ENCODE measurements at regions not wholly inside any gene's neighbourhood (a gene's known extent, or its start where the extent isn't known, plus 50 kb on each side); places are given as distances from the start of the nearest gene placed in this dataset.

DNA sequence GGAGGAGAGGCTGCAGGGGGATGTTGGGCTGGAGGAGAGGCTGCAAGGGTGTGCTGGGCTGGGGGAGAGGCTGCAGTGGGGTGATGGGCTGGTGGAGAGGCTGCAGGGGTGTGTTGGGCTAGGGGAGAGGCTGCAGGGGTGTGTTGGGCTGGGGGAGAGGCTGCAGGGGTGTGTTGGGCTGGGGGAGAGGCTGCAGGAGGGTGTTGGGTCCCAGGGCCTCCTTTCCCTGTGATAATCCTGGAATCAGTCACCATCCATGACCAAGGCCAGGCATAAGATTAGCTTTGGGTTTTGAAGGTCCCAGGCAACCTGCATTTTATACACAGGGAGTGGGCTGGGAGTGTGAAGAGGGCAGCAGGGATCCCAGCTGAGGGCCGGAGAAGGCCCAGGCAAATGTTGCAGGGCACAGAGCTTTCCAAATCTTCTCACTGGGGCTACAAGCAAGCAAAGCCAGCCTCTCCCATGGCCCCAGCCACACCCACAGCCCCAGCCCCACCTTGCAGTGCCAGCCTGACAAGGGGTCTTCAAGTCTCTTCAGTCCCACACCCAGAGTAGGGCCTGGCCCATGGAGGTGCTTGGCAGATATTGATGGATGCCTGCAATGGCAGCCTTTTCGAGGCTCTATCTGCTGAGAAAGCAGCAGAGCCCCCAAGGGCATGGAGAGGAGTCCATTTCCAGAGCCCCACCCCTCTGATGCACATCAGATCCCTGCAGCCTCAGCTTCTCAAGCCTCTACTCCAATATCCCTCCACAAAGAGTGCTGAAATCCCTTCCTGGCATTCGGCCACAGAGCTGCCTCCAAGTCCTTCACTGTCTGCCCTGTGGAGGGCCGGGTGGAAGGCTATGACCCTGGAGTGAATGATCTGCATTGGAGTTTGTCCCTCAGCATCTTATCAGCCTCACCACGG is 50.3 kb upstream of the GLI2 start:
- DNase-seq = no peak

Measured in EL (cell line).